ENCODE measurements at regions not wholly inside any gene's neighbourhood (a gene's known extent, or its start where the extent isn't known, plus 50 kb on each side); places are given as distances from the start of the nearest gene placed in this dataset.

DNA sequence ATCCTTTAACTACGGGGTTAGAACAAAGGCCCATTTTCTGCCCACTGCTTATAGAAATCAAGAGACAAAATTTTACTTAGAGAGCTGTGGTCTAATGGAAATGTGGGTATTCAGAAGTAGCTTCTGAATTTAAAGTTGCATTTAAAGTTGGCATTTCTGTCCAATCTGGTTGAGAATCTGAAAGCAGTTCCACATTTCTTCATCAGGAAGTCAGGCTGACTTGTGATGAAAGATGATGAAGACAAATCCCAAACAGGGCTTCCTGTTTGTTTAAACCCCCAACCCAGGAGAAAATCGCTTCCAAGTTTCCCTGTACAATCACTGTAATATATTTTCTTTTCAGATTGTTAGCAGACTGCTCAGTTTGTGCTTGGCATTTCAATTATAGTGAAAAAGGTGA is 345.3 kb downstream of the SPRY1 start:
- no peak for TF ChIP-seq GATA2 (IDR thresholded peaks at IDR 0.05; ENCODE audit: low read depth, low read length)
- no peak for TF ChIP-seq GATA3 (IDR thresholded peaks at IDR 0.05; ENCODE audit: low read depth, low read length)

DNA sequence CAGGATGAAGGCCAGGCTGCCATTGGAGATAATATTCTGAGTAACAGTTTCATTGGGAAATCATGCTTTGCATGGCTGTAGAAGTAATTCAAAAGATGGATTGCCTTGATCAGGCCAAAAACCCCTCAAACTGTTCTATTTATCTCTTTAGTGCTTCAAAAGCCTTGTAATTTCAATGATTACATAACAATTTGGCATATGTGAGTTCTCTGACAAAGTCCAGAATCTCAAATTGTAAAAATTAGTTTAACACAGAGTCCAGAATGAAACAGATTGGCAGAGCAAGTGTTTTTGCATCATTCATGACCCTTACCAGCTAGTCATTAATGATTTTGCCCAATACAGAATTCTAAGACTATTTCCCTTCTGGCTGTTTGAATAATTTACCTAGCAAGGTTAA is 347.3 kb downstream of the SPRY1 start:
- TF ChIP-seq GATA3 (IDR thresholded peaks at IDR 0.05; ENCODE audit: low read depth, low read length), result no peak
- TF ChIP-seq GATA2 (IDR thresholded peaks at IDR 0.05; ENCODE audit: low read depth, low read length), result no peak

DNA sequence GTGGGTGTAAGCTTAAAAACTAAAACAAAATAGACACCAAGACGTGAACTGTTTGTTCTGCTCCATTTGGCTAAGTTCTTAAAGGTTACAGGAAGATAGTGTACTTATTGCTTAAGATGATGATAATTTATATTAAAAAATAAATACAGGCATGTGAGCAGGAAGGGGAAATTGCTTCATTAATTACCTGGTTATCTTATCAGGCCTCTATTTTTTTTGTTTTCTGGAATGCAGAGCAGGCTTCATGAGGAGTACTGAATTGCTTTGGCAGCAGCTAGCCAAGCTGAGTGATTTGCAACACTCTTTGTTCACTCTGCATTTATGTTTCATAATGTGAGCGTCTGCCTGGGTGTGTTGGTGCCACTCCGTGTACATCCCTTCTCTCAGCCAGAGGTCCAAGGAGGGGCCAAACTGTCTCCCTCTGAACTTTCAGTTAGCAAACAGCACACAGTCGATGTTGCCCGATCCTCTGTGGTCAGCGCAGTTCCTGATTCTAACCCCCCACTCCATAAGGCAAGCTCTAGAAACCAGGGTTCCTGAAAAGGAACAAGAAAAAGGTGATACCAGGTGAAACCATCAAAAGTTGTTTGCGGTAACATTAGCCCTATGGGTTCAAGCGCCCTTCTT is 348.2 kb downstream of the SPRY1 start:
- TF ChIP-seq GATA3 (IDR thresholded peaks at IDR 0.05; ENCODE audit: low read depth, low read length) (no peak), GATA2 (IDR thresholded peaks at IDR 0.05; ENCODE audit: low read depth, low read length) (no peak)

DNA sequence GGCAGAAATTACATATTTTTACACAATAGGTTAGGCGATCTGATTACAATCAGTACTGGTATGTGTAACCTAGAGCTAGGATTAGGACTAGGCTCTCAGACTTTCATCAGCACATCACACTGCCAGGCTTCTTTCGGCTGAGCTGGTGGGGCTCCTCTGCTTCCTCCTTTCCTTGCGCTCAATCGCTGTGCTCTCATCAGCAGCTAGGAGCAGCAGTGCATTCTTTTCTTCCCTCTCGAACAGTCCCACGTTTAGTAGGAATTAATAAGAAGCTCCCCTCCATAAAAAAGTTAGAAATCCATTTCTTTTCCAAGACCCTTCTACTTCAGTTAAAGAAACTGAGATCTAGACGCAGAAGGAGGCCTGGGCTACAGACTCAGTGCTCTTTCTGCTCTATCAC is 350.4 kb downstream of the SPRY1 start:
- TF ChIP-seq GATA3 (IDR thresholded peaks at IDR 0.05; ENCODE audit: low read depth, low read length) (no peak), GATA2 (IDR thresholded peaks at IDR 0.05; ENCODE audit: low read depth, low read length) (no peak)

DNA sequence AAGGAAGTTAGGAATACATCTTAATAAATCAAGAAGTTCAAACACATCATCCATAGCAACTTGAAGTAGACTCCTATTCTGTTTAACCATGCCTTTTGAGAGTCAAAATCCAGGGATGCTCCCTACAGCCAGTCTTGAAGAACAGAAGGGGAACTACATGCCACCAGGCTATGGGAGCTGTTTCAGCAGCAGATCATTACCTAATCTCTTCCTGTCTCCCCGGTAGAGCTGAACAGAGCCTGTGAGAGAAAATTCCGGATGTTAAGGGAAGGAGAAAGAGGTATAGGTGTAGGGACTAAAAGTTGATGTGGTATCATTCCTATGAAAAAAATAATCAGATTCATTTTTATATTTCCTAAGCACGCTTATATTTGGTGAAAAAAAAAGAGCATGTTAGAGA is 352.2 kb downstream of the SPRY1 start:
- TF ChIP-seq GATA3 (IDR thresholded peaks at IDR 0.05; ENCODE audit: low read depth, low read length) (no peak), GATA2 (IDR thresholded peaks at IDR 0.05; ENCODE audit: low read depth, low read length) (no peak)

DNA sequence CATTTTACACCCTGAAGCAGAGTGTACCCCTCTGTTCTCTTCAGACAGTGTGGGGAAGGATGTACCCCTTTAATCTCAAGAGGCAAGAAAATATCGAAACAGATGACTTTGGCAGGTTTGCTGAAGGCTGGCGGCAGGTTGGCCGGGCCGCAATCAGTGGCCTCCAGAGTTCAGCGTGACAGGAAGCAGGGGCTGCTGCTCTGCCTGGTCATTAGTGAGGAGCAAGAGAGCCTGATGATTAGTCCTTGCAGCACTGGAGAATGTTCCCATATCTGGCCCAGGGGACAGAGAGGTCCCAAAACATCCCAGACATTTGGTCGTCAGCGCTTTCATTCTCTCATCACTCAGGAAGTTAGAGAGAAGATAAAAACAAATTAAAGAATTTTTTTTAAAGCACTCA is 352.8 kb downstream of the SPRY1 start:
- TF ChIP-seq GATA3 (IDR thresholded peaks at IDR 0.05; ENCODE audit: low read depth, low read length) (no peak), GATA2 (IDR thresholded peaks at IDR 0.05; ENCODE audit: low read depth, low read length) (no peak)

DNA sequence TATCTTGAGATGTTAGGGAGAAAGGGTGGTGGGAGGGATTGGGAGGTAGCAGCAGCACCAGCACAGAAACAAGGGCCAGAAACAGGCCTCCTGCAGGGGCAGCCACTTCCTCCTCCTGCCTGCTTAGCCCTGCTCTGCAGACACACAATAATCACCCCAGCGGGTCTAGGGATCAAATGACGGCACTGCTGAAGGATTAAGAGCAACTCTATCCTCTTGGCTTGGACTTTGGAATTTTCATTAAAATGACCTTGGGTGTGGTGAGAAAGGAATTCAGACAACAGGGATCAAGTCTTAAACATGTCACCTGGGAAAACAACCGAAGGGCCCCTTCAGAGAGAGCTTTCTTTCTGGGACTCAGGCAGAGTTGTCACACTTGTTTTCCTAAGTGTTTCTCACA is 353.4 kb downstream of the SPRY1 start:
- no peak for TF ChIP-seq GATA3 (IDR thresholded peaks at IDR 0.05; ENCODE audit: low read depth, low read length)
- no peak for TF ChIP-seq GATA2 (IDR thresholded peaks at IDR 0.05; ENCODE audit: low read depth, low read length)

DNA sequence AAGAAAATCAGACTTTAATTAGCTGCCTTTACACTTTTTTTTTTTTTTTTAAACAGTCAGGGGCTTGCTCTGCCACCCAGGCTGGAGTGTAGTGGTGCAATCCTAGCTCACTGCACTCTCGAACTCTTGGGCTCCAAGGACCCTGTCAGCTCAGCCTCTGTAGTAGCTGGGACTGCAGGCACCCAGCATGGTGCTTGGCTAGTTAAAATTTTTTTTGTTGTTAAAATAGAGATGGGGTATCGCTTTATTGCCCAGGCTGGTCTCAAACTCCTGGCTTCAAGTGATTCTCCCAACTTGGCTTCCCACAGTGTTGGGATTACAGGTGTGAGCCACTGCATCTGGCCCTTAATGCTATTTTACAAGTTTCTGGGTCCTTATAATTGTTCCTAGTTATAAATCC is 359.1 kb downstream of the SPRY1 start:
- no peak for TF ChIP-seq GATA2 (IDR thresholded peaks at IDR 0.05; ENCODE audit: low read depth, low read length)
- TF ChIP-seq GATA3 (IDR thresholded peaks at IDR 0.05; ENCODE audit: low read depth, low read length), result no peak

DNA sequence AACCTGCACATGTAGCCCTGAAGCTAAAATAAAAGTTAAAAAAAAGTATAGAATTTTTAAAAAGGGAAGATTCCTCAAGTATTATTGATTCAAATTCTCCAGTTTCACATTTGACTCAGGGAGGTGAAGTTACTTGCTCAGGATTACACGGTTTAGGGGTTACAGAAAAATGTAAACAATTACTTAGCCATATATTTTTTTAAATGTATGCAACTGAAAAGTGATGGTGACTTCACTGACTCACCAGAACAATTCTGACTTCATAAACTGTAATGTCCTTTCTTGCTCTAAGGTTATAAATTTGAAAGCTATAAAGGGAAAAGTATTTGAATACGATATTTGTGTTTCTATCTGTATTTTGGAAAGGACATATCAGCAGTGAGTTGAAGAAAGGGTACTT is 371.2 kb downstream of the SPRY1 start:
- TF ChIP-seq GATA3 (IDR thresholded peaks at IDR 0.05; ENCODE audit: low read depth, low read length) (no peak), GATA2 (IDR thresholded peaks at IDR 0.05; ENCODE audit: low read depth, low read length) (no peak)

DNA sequence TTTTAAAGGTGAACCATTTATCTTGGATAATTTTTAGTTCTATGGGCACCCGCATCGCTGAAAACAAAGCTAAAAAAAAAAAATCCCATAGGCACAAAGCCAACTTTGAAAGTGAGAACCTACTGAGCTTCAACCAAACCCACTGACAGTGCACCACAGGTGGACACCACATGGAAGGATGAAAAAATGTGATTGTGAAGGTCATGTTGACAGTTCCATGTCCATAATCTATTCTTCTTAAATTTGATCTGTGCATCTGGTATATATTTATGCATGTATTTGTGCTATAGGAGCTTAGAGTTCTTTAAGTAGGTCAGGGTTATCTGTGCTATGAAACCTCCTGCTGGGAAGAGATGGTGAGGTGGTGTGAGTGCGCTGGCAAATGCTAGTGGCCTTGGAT is 374.3 kb downstream of the SPRY1 start:
- TF ChIP-seq GATA3 (IDR thresholded peaks at IDR 0.05; ENCODE audit: low read depth, low read length), result no peak
- TF ChIP-seq GATA2 (IDR thresholded peaks at IDR 0.05; ENCODE audit: low read depth, low read length), result no peak

DNA sequence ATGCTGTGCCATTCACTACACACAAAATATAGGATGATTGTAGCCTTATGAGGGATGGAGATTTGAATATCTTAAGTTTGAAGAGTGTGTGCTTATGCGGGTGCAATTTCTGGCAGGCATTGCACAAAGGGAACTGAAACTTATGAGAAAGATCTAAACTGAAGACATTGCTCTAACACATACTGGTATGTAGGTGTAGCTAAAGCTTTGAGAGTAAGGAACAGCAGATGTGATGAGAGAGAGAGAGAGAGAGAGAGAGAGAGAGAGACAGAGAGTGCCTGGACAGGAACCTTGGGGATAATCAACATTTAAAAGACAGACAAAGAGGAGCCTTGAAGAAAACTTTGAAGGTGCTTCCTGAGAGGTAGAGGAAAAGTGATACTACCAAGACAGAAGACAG is 379.7 kb downstream of the SPRY1 start:
- TF ChIP-seq GATA2 (IDR thresholded peaks at IDR 0.05; ENCODE audit: low read depth, low read length) (no peak), GATA3 (IDR thresholded peaks at IDR 0.05; ENCODE audit: low read depth, low read length) (no peak)

DNA sequence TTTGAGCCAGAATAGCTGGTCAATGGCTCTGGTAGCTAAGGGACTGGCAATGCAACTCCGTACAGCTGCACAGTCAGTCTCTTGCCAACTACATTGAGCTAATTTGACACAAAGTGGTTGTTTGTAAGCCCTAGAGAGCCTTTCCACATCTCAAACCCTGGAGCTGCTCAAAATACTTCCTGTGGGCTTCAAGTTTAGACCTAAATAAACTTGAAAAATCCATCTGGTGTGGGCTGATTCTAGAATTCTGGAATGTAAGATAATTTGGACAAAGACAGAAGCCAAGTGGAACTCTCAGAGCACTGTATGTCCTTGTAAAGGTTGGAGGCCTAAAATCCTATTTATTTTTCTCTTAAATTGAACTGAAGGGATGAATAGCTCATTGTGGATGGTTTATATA is 380.8 kb downstream of the SPRY1 start:
- no peak for TF ChIP-seq GATA3 (IDR thresholded peaks at IDR 0.05; ENCODE audit: low read depth, low read length)

DNA sequence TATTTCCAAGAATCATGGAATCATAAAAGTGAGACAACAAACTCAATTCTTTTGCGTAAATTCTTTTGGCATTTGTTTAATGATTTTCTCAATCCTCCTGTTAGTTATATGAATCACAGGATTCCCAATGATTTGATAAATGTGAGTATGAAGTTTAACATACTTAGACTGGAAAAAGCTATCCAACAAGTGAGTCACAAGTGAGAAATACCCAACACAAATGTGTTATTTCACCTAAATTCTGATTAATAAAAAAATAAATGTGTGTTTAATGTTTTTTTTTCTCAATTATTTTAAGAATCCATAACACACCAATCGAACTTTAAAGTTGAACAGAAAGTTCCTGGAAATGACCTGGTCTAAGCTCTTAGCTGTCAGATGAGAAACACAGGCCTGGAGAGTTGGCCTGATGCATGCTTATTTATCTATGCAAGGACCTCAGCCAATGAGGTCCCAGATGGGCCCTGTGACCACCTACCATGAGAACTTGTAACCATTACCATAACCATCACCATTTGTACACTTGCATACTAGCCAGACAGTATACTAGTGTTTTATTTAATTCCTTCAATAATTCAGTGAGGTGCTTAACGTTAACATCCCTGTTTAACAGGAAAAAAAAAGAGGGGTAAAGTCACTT is 386.7 kb downstream of the SPRY1 start:
- TF ChIP-seq GATA3 (IDR thresholded peaks at IDR 0.05; ENCODE audit: low read depth, low read length) (no peak), GATA2 (IDR thresholded peaks at IDR 0.05; ENCODE audit: low read depth, low read length) (no peak)

DNA sequence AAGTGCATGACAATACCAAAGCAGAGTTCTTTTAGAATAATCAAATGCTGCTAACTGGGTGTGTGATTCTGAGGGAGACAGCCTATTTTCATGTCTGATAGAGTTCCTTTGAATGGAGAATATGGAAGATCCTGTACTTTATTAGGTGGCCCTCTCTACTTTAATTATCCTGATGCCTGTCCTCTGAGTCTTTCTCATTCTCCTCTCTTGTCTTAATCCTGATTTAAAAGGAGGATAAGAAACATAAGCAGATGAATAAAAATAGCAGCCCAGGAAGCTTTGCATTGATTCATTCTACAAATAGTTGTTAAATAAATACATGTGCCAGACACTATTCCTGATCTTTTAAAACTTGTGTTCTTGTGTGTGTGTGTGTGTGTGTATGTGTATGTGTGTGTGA is 387.3 kb downstream of the SPRY1 start:
- no peak for TF ChIP-seq GATA2 (IDR thresholded peaks at IDR 0.05; ENCODE audit: low read depth, low read length)

DNA sequence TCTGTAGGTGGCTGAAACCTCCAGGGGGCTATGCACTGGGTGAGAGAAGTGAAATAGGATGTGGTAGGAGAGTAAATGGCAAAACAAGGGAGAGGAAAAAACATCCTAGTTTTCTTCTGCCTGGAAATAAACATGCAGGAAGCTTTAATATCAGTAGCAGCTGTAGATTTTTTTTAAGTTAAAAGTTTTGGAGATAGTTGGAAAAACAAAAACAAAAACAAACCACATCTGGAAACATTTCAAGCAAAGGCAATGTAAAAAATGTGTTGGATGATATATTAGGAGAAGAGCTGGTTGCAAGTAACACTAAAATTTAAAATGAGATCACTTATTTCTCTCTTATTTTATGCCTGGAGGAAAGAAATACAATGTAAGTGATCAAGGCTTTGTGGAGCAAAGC is 388.0 kb downstream of the SPRY1 start:
- TF ChIP-seq GATA3 (IDR thresholded peaks at IDR 0.05; ENCODE audit: low read depth, low read length) (no peak), GATA2 (IDR thresholded peaks at IDR 0.05; ENCODE audit: low read depth, low read length) (no peak)

DNA sequence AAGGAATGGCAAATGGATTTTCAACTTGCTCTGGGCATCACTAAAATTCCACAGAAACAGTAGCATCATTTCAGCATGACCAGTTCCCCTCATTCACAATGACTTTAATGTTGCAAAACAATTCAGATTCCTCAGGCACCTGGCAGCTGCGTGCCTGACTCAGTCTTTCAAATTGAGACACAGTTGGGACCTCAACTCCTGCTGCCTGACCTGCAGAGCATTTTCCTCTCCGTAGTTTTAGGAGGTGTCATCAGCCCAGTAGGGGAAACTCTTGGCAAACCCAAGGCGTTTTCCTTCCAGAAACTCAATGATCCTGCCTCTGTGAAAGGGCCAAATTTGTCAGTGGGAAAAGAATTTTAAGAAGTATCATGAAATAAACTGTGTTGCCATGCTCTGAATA is 388.9 kb downstream of the SPRY1 start:
- TF ChIP-seq GATA3 (IDR thresholded peaks at IDR 0.05; ENCODE audit: low read depth, low read length), result no peak
- TF ChIP-seq GATA2 (IDR thresholded peaks at IDR 0.05; ENCODE audit: low read depth, low read length), result no peak

Measured in SH-SY5Y (cell line).